ENCODE measurements at regions not wholly inside any gene's neighbourhood (a gene's known extent, or its start where the extent isn't known, plus 50 kb on each side); places are given as distances from the start of the nearest gene placed in this dataset.

GRCh38 chr14:71382315-71382714, 475.1 kb downstream of the PCNX1 start:
- TF ChIP-seq POLR2AphosphoS5 (IDR thresholded peaks at IDR 0.05; ENCODE audit: low read depth, low read length) (no peak), TAF1 (IDR thresholded peaks at IDR 0.05; ENCODE audit: borderline replicate concordance, insufficient read depth, low read length) (no peak), FOXP2 (optimal IDR thresholded peaks at IDR 0.05; ENCODE audit: borderline replicate concordance, extremely low read depth, extremely low read length, insufficient read depth) (no peak)
